HG03558 (cell line): ENCODE measurements at regions not wholly inside any gene's neighbourhood (a gene's known extent, or its start where the extent isn't known, plus 50 kb on each side); places are given as distances from the start of the nearest gene placed in this dataset.
"Not testable (repeated sequence)": the region's sequence is repeated elsewhere in the genome, so short reads cannot be mapped to it uniquely, and the experiment has no call there.

Source experiments
- ATAC-seq: cut with Tn5 transposase; IDR thresholded peaks from one replicate; pipeline ENCODE4 v1.9.1; 2021; ENCODE audit warnings: moderate number of reproducible peaks; ENCODE audit not compliant: unreplicated experiment; ENCODE audit errors: extremely low read depth

DNA sequence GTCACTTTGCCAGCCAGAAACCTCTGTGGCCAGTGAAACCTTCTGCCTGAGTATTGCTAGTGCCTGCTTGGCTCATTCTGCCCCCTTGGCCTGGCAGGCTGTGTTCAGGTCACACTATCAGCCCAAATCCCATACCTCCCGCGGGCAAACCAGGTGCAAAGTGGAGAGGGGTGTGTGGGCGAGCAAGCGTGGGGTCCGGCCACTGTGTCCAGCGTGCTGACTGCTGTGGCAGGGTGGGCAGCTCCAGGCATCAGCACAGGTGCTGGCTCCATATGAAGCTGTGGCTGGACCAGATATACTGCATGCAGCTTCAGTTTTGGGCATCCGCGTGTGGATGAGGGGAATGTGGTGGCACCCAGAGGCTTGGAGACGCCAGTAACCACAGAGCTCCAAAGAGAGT lies 576.5 kb upstream of the EDIL3 start:
- no peak for ATAC-seq

- no peak for ATAC-seq
Observed at GRCh38 chr5:84961903-84962302, 577.2 kb upstream of the EDIL3 start.

- ATAC-seq, result no peak
Observed at GRCh38 chr5:84983093-84983492, 598.4 kb upstream of the EDIL3 start.

DNA sequence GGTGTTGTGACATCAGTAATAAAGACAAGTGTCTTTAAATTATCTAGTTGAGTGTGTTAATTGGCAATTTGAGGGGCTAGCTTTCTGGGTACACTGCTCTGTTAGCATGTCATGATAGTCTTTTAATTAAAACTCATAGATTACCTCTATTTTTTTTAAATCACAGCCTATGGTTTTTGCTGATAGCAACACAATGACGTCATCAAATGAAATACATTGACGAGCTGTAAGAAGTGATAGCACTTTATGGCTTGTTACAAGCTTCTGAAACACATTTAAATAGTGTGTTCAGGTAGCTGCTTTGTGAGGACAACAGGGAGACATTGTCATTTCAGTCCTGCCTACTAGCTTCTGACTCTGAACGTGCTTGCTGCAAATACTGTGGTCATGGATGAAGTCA lies 600.5 kb upstream of the EDIL3 start:
- no peak for ATAC-seq

DNA sequence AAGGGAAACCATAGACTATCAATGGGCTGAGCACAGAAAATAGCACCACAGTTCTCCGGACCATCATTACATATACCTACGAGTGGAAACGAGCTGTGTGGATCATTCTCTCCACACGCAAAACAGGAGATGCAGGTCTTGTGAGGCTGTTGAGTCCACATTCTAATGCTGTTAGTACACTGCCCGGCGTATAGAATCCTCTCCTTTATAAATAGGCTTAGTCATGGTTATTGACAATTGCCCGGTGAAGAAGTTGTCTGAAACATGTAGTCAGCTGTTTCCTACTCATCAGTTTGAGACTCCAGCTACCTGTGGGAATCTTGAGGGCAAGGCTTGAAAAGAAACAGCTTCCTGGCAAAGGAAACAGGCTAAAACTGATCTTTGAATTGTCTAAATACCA lies 602.0 kb upstream of the EDIL3 start:
- ATAC-seq, result no peak

DNA sequence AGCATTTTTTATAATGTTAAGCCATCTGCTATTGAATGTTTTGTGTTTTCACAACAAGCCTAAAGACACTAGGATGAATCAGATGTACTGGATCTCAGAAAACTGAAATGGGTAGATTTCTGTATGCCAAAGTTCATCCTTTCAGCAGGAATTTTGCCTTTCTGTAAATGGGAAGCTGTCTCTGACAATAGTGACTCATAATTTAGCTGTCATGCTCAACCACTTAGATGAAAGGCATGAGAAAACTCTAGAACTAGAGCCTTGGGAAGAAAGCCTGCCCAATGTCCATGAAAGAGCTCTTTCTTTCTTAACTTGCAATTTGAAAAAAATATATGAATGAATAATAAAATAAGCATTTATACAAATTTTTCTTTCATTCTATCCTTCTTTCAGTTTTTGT lies 616.0 kb upstream of the EDIL3 start:
- ATAC-seq, result no peak

DNA sequence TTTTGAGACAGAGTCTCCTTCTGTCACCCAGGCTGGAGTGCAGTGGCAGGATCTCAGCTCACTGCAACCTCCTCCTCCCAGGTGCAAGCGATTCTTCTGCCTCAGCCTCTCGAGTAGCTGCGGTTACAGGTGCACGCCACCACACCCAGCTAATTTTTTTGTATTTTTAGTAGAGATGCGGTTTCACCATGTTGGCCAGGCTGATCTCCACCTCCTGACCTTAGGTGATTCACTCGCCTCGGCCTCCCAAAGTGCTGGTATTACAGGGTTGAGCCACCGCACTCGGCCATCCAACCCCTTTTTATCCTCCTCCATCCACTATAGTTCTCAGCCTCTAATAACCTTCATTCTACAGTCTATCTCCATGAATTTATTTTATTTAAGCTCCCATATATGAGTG lies 617.3 kb upstream of the EDIL3 start:
- not testable (repeated sequence) for ATAC-seq

DNA sequence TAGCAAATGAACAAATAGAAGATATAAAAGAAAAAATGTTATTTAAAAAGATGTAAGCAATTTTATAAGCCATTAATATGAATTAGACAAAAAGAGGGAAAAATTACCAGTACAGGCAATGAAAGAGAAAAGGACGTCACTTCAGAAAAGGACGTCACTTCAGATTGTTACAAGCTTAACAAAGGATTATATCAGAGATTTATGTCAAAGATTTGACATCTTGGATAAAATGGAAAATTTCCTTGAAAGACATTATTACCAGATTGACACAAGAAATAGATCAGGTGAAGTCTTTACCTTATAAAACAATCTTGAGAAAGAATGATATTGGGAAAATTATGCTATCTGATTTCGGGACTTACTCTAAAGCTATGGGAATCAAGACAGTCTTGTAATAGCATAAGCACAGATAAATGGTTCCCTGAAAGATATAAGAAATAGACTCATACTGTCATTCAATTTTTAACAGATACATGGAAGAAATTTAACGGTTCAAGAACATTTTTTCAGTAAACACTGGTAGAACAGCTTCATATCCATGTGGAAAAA lies 625.4 kb upstream of the EDIL3 start:
- no peak for ATAC-seq

GRCh38 chr5:85017261-85017660 lies 632.6 kb upstream of the EDIL3 start:
- no peak for ATAC-seq

DNA sequence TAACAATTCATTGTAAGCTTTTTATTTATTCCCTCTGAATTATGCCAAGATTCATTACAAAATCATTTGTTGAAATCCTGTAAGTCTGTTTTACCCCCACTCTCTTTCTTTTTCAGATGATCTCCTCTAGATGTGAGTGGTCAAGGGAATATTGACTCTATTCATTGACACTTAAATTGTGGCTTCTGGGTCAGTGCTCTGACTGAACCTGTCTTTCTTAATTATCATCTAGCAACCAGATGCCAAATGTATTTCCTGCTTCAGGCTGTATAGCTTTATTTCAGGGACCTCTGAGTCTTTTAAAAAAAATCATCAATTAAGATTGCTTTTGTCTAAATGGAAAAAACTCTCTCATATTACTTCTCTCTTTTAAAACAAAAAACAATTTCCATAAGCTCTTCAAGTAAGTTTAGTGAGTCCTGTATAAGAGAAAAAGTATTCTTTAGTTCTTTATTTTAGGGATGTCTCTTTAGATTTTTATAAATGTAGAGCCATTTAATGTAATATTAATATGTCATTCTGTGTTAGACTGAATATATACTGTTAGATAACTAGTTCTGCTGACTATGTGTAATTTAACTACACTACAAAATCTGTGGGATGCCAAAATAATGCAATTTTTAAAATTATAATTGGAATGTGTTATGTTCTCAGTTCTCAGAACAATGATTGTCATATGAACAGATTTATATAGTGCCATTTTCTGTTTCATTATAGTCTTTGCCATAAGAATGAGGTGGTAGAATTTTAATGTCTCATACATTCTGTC lies 645.8 kb upstream of the EDIL3 start:
- no peak for ATAC-seq

DNA sequence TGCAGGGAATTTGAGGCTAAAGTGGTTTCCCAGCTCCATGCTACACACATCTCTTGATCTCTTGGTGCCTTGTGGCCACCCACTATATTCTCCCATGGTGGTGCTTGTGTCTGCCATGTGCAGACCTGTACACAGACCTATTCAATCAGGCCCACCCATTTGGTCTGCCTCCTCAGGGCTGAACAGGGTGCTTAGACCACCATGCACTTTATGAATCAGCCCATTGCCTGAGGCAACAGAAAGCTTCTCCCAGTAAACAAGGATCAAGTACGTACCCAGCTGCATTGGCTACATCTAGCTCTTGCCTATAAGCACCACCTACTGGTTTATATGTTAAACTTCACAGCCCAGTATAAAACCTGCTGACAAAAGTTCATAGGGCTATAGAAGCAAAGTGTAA lies 664.3 kb upstream of the EDIL3 start:
- no peak for ATAC-seq

GRCh38 chr5:85052826-85053225 lies 668.1 kb upstream of the EDIL3 start:
- ATAC-seq, result no peak

GRCh38 chr5:85069659-85070640 lies 685.3 kb upstream of the EDIL3 start:
- no peak for ATAC-seq

GRCh38 chr5:85077581-85077980 lies 692.9 kb upstream of the EDIL3 start:
- ATAC-seq, result no peak

DNA sequence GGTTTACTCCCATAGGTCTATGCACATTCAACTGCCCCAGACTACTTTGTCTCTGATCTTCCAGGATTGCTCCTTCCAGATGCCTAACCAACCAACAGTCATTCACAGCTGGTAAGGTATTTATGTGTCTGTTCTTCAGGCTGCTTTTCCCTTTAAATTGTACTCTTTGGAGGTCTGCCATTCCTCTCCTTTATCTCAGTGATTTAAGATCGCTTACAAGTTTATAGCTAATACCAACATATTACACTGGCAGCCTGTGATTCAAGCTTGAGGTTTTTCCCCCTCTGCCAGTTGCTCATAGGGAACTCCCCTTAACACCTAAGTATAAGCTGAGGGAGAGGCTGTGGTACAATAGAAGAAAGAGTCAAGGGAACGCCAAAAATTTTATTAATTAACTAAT lies 711.7 kb upstream of the EDIL3 start:
- ATAC-seq, result no peak

DNA sequence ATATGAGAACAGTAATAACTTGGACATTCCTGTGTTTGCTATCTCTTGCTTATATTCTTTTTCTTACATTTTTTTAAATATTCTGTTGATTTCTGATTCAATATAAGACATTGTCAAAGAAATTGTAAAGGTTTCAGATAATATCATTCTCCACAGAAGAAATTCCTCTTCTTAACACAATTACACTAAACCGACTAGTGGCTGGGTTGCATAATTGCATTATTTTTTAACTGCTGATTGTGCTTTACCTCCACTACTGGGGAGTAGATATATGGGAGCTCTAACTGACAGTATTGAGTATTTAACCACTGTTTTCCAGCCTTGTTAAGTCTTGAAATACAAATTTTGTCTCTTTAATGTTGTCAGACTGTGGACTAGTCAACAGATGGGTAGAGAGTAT lies 723.8 kb upstream of the EDIL3 start:
- ATAC-seq, result no peak

GRCh38 chr5:85109616-85110015 lies 724.9 kb upstream of the EDIL3 start:
- ATAC-seq, result no peak

- ATAC-seq, result no peak
Observed at GRCh38 chr5:85132269-85132668, 747.6 kb upstream of the EDIL3 start.

GRCh38 chr5:85140471-85140870 lies 755.8 kb upstream of the EDIL3 start:
- ATAC-seq, result no peak

GRCh38 chr5:85143138-85143537 lies 758.5 kb upstream of the EDIL3 start:
- no peak for ATAC-seq

- ATAC-seq, result no peak
Observed at GRCh38 chr5:85148701-85149100, 764.0 kb upstream of the EDIL3 start.
